GM12872 (cell line): ENCODE measurements at regions not wholly inside any gene's neighbourhood (a gene's known extent, or its start where the extent isn't known, plus 50 kb on each side); places are given as distances from the start of the nearest gene placed in this dataset.

Source experiments
- CTCF ChIP-seq: IDR thresholded peaks from 3 replicates; pipeline ENCODE4 v1.5.1; 2011; ENCODE audit warnings: low read depth, mild to moderate bottlenecking, low read length, moderate library complexity; ENCODE audit not compliant: insufficient read depth

DNA sequence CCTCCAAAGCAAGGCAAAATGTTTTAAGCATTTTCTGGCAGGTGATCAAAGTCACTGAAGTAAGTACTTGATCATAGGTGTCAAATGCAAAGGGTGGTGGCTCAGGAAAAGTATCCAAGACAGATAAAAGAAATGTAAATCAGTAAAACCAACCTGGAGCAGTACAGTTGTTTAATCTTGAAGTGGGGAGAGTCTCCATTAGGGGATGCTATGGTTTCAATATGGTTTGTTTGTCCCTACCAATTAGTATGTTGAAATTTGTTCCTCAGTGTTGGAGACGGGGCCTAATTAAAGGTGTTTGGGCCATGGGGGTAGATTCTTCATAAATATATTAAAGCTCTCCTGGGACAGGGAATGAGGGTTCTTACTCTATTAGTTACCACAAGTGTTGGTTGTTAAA lies 1781.7 kb upstream of the PRR20A start:
- TF ChIP-seq CTCF = no peak

DNA sequence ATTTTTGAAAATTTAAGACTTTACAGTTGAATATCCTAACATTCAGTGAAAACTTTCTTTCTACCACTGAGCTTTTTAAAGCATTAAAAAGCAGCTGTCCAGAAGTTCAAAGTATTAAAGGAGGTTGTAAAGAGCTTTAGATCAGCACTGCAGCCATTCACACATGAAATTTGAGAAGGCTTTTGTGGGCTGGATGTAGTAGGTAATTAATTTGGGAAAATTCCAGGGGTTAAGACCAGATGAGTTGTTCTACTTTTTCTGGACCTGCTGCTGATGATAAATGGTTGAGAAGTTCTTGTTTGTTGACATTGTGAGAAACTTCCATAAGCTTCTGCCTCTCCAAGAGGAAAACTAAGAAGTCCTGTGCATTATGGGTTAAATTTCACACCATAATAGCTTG lies 1779.6 kb upstream of the PRR20A start:
- no peak for TF ChIP-seq CTCF

DNA sequence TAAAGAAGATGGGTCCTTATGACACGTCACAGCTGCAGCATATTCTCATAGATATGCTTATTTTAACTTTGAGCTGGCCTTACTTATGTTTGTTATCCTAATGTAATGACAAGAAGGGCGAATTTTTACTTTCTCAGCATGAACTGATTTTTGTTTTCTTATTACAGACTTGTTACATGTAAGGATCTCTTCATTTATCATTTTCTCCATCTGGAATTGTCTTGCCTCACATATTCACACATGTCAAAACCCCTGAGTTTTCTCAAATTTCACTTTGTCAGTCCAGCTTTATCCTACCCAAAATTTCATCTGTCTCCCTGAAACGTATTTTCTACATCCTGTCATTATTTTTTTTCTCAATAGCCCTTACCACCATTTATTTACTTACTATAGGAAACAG lies 1774.0 kb upstream of the PRR20A start:
- TF ChIP-seq CTCF = no peak

DNA sequence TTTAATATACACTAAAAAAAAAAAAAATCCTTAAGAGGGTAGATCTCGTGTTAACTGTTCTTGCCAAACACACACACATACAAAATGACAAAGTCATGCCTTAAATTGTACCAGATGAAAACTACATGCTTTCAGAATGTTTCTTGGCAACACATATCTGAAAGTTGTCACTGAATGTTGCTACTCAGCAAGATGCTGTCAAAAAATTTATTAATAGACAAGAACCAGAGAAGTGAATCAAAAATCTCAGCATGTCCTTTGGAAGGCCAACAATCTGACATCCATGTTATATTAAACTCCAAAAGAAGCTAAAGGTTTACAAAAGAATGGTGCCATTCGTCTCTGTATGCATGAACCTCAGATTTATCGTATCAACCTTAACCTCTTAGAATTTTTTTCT lies 1746.2 kb upstream of the PRR20A start:
- TF ChIP-seq CTCF = no peak

DNA sequence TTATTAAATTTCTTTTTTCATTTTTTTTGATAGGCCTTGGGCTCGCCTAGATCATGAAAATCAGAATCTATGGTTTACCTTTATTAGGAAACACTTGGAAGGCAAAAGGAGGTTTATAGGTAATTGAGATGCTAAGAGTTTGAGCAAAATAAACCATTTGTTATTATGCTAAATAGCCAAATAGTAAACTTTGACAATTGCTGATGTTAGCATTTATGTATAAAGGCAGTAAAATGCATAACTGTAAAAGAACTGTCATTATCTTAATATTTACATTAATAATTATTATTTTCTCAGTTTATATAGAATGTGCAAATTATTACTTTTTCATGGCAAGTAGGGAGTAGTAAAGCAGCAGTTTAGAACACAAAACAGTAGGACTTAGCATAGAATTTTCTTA lies 1737.8 kb upstream of the PRR20A start:
- no peak for TF ChIP-seq CTCF

GRCh38 chr13:55403887-55404487 lies 1736.7 kb upstream of the PRR20A start:
- TF ChIP-seq CTCF = no peak

GRCh38 chr13:55410398-55411330 lies 1730.1 kb upstream of the PRR20A start:
- no peak for TF ChIP-seq CTCF
